NB4 (cell line): ENCODE measurements at regions not wholly inside any gene's neighbourhood (a gene's known extent, or its start where the extent isn't known, plus 50 kb on each side); places are given as distances from the start of the nearest gene placed in this dataset.

Source experiments
- DNase-seq: peaks from one replicate; pipeline ENCODE4 v3.0.0; 2010; ENCODE audit warnings: low read depth
- H3K4me3 ChIP-seq: one replicate; pipeline ENCODE4 v1.5.1; 2011; ENCODE audit warnings: mild to moderate bottlenecking, low read depth, low read length, moderate library complexity
- CTCF ChIP-seq: IDR thresholded peaks from one replicate; pipeline ENCODE4 v1.5.1; 2012; ENCODE audit warnings: low read depth, low read length
- MAX ChIP-seq: IDR thresholded peaks from 2 replicates; pipeline ENCODE4 v1.6.1; 2011; ENCODE audit warnings: low read depth, low read length
- MYC ChIP-seq: IDR thresholded peaks from 2 replicates; pipeline ENCODE4 v1.6.1; 2011; ENCODE audit warnings: low read depth, low read length
- POLR2A ChIP-seq: IDR thresholded peaks from 2 replicates; pipeline ENCODE4 v1.6.1; 2011; ENCODE audit warnings: mild to moderate bottlenecking; ENCODE audit not compliant: insufficient read length; ENCODE audit errors: extremely low read depth

GRCh38 chr9:87193925-87194868, 246.9 kb upstream of the GAS1 start:
- DNase-seq: no peak
- no peak for TF ChIP-seq CTCF
- no peak for TF ChIP-seq MYC
- TF ChIP-seq POLR2A: no peak
- no peak for TF ChIP-seq MAX
- no peak overlapping the region for H3K4me3 ChIP-seq

GRCh38 chr9:87195306-87195705, 248.0 kb upstream of the GAS1 start:
- H3K4me3 ChIP-seq: no peak overlapping the region
- TF ChIP-seq MAX (no peak), POLR2A (no peak), CTCF (no peak), MYC (no peak)
- DNase-seq: no peak

- no peak overlapping the region for H3K4me3 ChIP-seq
- DNase-seq: no peak
- TF ChIP-seq MYC: no peak
- no peak for TF ChIP-seq CTCF
- TF ChIP-seq MAX: no peak
- no peak for TF ChIP-seq POLR2A
Measured at GRCh38 chr9:87197349-87198130, 250.2 kb upstream of the GAS1 start.

- H3K4me3 ChIP-seq: no peak overlapping the region
- TF ChIP-seq MYC (no peak), CTCF (no peak), MAX (no peak), POLR2A (no peak)
- no peak for DNase-seq
Measured at GRCh38 chr9:87198716-87199115, 251.4 kb upstream of the GAS1 start.

- DNase-seq: no peak
- TF ChIP-seq MYC (no peak), CTCF (no peak), POLR2A (no peak), MAX (no peak)
Measured at GRCh38 chr9:87199278-87199677, 252.0 kb upstream of the GAS1 start.

More at GRCh38 chr9:87199278-87199677, 252.0 kb upstream of the GAS1 start:
- H3K4me3 ChIP-seq: no peak overlapping the region
